ENCODE measurements at regions not wholly inside any gene's neighbourhood (a gene's known extent, or its start where the extent isn't known, plus 50 kb on each side); places are given as distances from the start of the nearest gene placed in this dataset.
"Not testable (repeated sequence)": the region's sequence is repeated elsewhere in the genome, so short reads cannot be mapped to it uniquely, and the experiment has no call there.

GRCh38 chr1:121095014-121095413 lies 89.1 kb downstream of the FAM72B start:
- not testable (repeated sequence) for H3K4me3 ChIP-seq, H3K27ac ChIP-seq

- Histone ChIP-seq H3K27ac (peak overlapping the region in 16 of 21 experiments; percentile 2 to 77 (median 64)), H3K4me3 (peak overlapping the region; percentile 24 to 46 (median 35))
Observed at GRCh38 chr1:121097127-121097866, 86.8 kb downstream of the FAM72B start.

- H3K4me3 ChIP-seq, result peak overlapping the region; percentile 24 to 46 (median 35)
- peak overlapping the region in 5 of 21 experiments; percentile 2 to 76 (median 65) for H3K27ac ChIP-seq
Observed at GRCh38 chr1:121097867-121098215, 86.3 kb downstream of the FAM72B start.

GRCh38 chr1:121109025-121109424 lies 75.1 kb downstream of the FAM72B start:
- H3K4me3 ChIP-seq, H3K27ac ChIP-seq: not testable (repeated sequence)

- H3K27ac ChIP-seq, result not testable (repeated sequence)
- H3K4me3 ChIP-seq, result peak overlapping the region in 5 of 7 experiments; percentile 14 to 31 (median 25)
Observed at GRCh38 chr1:121116522-121117297, 67.4 kb downstream of the FAM72B start.

GRCh38 chr1:121117298-121117611 lies 66.9 kb downstream of the FAM72B start:
- peak overlapping the region in 5 of 7 experiments; percentile 14 to 31 (median 25) for H3K4me3 ChIP-seq
- H3K27ac ChIP-seq, result not testable (repeated sequence)

GRCh38 chr1:121117622-121118479 lies 66.3 kb downstream of the FAM72B start:
- peak overlapping the region; percentile 12 to 40 (median 33) for H3K4me3 ChIP-seq
- peak overlapping the region in 11 of 21 experiments; percentile 11 to 69 (median 37) for H3K27ac ChIP-seq

All from skin epidermis (tissue), 12 donors.